ENCODE measurements at regions not wholly inside any gene's neighbourhood (a gene's known extent, or its start where the extent isn't known, plus 50 kb on each side); places are given as distances from the start of the nearest gene placed in this dataset.
A peak's percentile ranks its signal among the peaks of the same experiment; 100 is the strongest.

DNA sequence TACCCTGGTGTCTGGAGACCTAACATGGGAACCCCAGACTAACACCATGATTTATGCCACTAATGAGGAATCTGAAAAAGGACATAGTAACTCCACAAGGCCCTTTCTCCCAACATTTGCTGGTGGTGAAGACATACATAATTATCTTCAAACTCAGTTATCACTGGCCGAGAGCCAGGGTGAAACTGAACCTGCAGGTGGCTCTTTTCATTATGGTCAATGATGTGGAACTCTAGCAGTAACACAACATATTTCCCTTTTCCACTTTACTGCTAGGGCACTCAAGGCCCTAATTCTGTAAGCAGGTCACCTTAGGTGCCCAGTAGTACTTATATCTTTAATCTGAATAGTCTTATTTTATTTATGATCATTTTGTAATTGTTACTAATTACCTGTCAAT, 326.4 kb upstream of the SATB1 start:
- Histone ChIP-seq H3K27me3 (ENCODE audit: control insufficient read depth, insufficient read depth) (no peaks in the 10 kb centered on the region), H3K4me3 (ENCODE audit: low read length) (no peak overlapping the region), H3K4me1 (ENCODE audit: control insufficient read depth, insufficient read depth, low read length) (no peaks in the 10 kb centered on the region), H3K9me3 (ENCODE audit: control insufficient read depth, low read length) (no peaks in the 10 kb centered on the region), H3K27ac (ENCODE audit: low read length) (no peak overlapping the region)
- ATAC-seq (no peak), DNase-seq (no peak)
- intact Hi-C loops (cut with DNase I), result no loop called here
- WGBS, result 70% methylated on average over 1 of the region's 1 CpG

DNA sequence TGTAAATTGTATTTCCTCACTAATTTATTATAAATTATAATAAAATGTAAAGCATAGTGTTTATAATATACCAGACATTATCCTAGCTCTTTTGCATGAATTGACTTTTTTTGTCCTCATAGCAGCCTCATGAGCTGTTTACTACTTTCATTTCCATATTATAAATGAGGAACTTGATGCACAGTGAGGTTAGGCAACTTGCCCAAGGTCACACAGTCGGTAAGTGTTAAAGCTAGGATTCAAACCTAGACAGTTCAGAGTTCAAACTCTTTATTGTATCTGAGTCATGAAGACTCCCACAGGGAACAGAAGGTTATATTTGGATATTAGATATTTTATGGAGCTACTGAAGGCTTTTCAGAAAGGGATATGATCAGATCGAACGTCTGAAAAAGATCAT, 322.2 kb upstream of the SATB1 start:
- H3K27ac ChIP-seq (ENCODE audit: low read length), result no peak overlapping the region
- H3K4me1 ChIP-seq (ENCODE audit: control insufficient read depth, insufficient read depth, low read length), result no peaks in the 10 kb centered on the region
- intact Hi-C loops (cut with DNase I), result no loop called here
- H3K4me3 ChIP-seq (ENCODE audit: low read length), result no peak overlapping the region
- WGBS, result 56% methylated on average over 3 of the region's 3 CpGs
- no peak for ATAC-seq
- no peaks in the 10 kb centered on the region for H3K9me3 ChIP-seq (ENCODE audit: control insufficient read depth, low read length)
- DNase-seq, result peak in 2 of 3 donors; percentile 19 to 51
- H3K27me3 ChIP-seq (ENCODE audit: control insufficient read depth, insufficient read depth), result no peaks in the 10 kb centered on the region

DNA sequence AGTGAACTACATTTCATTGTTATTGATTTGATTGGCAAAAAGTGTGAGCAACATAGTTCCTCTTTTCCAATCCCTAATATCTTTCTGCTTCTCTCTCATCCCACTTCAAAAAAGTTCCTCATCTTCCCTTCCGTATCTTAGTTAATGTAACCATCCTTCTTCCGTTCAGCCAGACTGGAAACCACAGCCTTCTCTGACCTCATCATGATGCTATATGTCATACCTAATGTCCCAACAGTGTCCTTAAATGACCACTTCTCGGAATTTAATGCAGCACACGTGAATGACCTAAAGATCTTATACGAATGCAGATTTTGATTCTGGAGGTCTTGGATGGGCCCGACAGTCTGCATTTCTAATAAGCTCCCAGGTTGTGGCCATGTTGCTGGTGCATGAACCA, 320.3 kb upstream of the SATB1 start:
- no peaks in the 10 kb centered on the region for H3K4me1 ChIP-seq (ENCODE audit: control insufficient read depth, insufficient read depth, low read length)

GRCh38 chr3:18744472-18744871, 319.3 kb upstream of the SATB1 start:
- WGBS, result 86% methylated on average over 1 of the region's 1 CpG
- intact Hi-C loops (cut with DNase I), result no loop called here
- Histone ChIP-seq H3K9me3 (ENCODE audit: control insufficient read depth, low read length) (no peaks in the 10 kb centered on the region), H3K27me3 (ENCODE audit: control insufficient read depth, insufficient read depth) (no peaks in the 10 kb centered on the region), H3K4me3 (ENCODE audit: low read length) (no peak overlapping the region), H3K4me1 (ENCODE audit: control insufficient read depth, insufficient read depth, low read length) (no peaks in the 10 kb centered on the region), H3K27ac (ENCODE audit: low read length) (no peak overlapping the region)
- ATAC-seq (no peak), DNase-seq (no peak)

More for the DNA sequence above, 320.3 kb upstream of the SATB1 start:
- no peak overlapping the region for H3K4me3 ChIP-seq (ENCODE audit: low read length)
- WGBS, result 73% methylated on average over 6 of the region's 6 CpGs
- DNase-seq, result no peak
- ATAC-seq, result peak in 1 of 2 donors; percentile 51
- intact Hi-C loops (cut with DNase I), result no loop called here
- no peaks in the 10 kb centered on the region for H3K9me3 ChIP-seq (ENCODE audit: control insufficient read depth, low read length)
- H3K27me3 ChIP-seq (ENCODE audit: control insufficient read depth, insufficient read depth), result no peaks in the 10 kb centered on the region
- no peak overlapping the region for H3K27ac ChIP-seq (ENCODE audit: low read length)

- Histone ChIP-seq H3K9me3 (ENCODE audit: control insufficient read depth, low read length) (no peaks in the 10 kb centered on the region), H3K4me3 (ENCODE audit: low read length) (no peak overlapping the region), H3K27ac (ENCODE audit: low read length) (no peak overlapping the region), H3K4me1 (ENCODE audit: control insufficient read depth, insufficient read depth, low read length) (no peaks in the 10 kb centered on the region), H3K27me3 (ENCODE audit: control insufficient read depth, insufficient read depth) (no peaks in the 10 kb centered on the region)
- no peak for ATAC-seq
- DNase-seq, result no peak
- 64% methylated on average over 2 of the region's 2 CpGs for WGBS
- intact Hi-C loops (cut with DNase I), result no loop called here
These were observed 318.6 kb upstream of the SATB1 start for GRCh38 chr3:18743761-18744160.

DNA sequence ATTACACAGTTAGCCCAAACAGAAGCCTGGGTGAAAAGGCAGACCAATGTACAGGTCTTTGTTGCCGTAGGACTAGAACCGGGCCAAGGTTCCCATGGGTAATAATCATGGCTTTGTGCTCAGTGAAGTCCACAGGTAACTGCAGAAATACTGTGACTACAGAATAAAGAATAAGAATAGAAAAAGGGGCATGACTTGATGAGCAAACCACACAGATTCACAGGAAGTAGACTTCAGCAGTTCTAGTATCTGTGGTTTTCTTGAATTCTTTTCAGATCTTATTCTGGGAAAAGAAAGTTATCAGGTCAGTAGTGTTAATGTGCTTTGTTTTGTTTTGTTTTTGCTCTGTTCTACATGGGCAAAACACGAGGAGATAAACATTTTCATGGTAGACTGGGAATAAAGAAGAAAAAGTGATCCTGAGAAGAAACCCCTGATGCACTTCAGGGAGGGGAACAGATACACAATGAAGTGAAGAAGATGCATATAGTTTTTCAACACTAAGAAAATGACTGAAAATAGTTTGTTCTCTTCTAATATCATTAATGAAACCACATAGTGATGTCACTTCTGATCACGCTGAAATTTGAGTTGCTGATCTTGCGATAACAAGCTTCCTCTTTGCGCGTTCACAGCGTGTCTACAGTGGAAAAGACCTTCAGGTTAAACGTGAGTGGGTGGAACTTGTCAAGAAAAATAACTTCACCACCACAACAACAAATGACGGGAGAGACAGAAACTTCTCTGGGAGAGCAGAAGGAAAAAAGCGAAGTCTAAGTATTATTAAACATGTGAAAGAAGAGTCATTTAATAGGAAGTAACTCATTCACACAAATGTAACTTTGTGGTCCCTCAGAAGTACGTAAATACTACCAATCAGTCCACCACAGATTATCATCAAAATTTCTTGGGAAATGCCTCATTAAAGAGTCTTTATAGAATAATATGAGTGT, 315.8 kb upstream of the SATB1 start:
- no peaks in the 10 kb centered on the region for H3K9me3 ChIP-seq (ENCODE audit: control insufficient read depth, low read length)
- WGBS, result 75% methylated on average over 12 of the region's 12 CpGs
- no peak for DNase-seq
- ATAC-seq, result no peak
- no peaks in the 10 kb centered on the region for H3K27me3 ChIP-seq (ENCODE audit: control insufficient read depth, insufficient read depth)
- no peak overlapping the region for H3K4me3 ChIP-seq (ENCODE audit: low read length)
- H3K27ac ChIP-seq (ENCODE audit: low read length), result no peak overlapping the region
- no peaks in the 10 kb centered on the region for H3K4me1 ChIP-seq (ENCODE audit: control insufficient read depth, insufficient read depth, low read length)
- intact Hi-C loops (cut with DNase I), result no loop called here

GRCh38 chr3:18739099-18739433, 313.9 kb upstream of the SATB1 start:
- intact Hi-C loops (cut with DNase I), result no loop called here
- ATAC-seq (no peak), DNase-seq (no peak)
- H3K4me3 ChIP-seq (ENCODE audit: low read length), result no peak overlapping the region
- no peak overlapping the region for H3K27ac ChIP-seq (ENCODE audit: low read length)
- no peaks in the 10 kb centered on the region for H3K9me3 ChIP-seq (ENCODE audit: control insufficient read depth, low read length)
- no peaks in the 10 kb centered on the region for H3K4me1 ChIP-seq (ENCODE audit: control insufficient read depth, insufficient read depth, low read length)
- H3K27me3 ChIP-seq (ENCODE audit: control insufficient read depth, insufficient read depth), result no peaks in the 10 kb centered on the region
- WGBS, result 68% methylated on average over 3 of the region's 3 CpGs

- 67% methylated on average over 1 of the region's 1 CpG for WGBS
- H3K27ac ChIP-seq (ENCODE audit: low read length), result no peak overlapping the region
- H3K27me3 ChIP-seq (ENCODE audit: control insufficient read depth, insufficient read depth), result no peaks in the 10 kb centered on the region
- H3K4me1 ChIP-seq (ENCODE audit: control insufficient read depth, insufficient read depth, low read length), result no peaks in the 10 kb centered on the region
- no peaks in the 10 kb centered on the region for H3K9me3 ChIP-seq (ENCODE audit: control insufficient read depth, low read length)
- DNase-seq (no peak), ATAC-seq (no peak)
- intact Hi-C loops (cut with DNase I), result no loop called here
- no peak overlapping the region for H3K4me3 ChIP-seq (ENCODE audit: low read length)
These were observed 313.4 kb upstream of the SATB1 start for GRCh38 chr3:18738393-18739098.

DNA sequence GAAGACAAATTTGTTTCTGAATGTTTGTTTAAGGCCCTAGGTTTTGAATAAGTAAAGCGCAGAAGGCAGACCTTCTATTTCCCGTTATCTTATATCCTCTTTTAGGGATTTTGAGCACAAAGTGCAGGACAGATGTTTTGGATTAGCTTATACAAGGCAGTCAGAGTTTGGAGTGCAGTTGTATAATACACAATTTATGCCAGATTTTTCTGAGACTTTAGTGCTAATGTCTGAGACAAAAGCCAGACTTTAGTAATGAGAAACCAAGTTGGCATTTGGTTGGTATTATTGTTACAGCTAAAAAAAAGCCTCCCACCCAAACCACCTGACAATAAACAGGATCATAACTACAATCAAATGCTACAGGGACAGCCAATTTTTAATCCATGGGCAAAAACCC, 309.9 kb upstream of the SATB1 start:
- H3K4me1 ChIP-seq (ENCODE audit: control insufficient read depth, insufficient read depth, low read length), result no peaks in the 10 kb centered on the region
- DNase-seq (no peak), ATAC-seq (no peak)
- H3K9me3 ChIP-seq (ENCODE audit: control insufficient read depth, low read length), result no peaks in the 10 kb centered on the region
- intact Hi-C loops (cut with DNase I), result no loop called here
- no peaks in the 10 kb centered on the region for H3K27me3 ChIP-seq (ENCODE audit: control insufficient read depth, insufficient read depth)
- no peak overlapping the region for H3K27ac ChIP-seq (ENCODE audit: low read length)
- H3K4me3 ChIP-seq (ENCODE audit: low read length), result no peak overlapping the region
- WGBS, result 64% methylated on average over 2 of the region's 2 CpGs

GRCh38 chr3:18734309-18734708, 309.2 kb upstream of the SATB1 start:
- no peaks in the 10 kb centered on the region for H3K9me3 ChIP-seq (ENCODE audit: control insufficient read depth, low read length)
- intact Hi-C loops (cut with DNase I), result no loop called here
- no peaks in the 10 kb centered on the region for H3K27me3 ChIP-seq (ENCODE audit: control insufficient read depth, insufficient read depth)
- H3K4me3 ChIP-seq (ENCODE audit: low read length), result no peak overlapping the region
- no peak overlapping the region for H3K27ac ChIP-seq (ENCODE audit: low read length)
- WGBS, result 66% methylated on average over 2 of the region's 2 CpGs
- no peaks in the 10 kb centered on the region for H3K4me1 ChIP-seq (ENCODE audit: control insufficient read depth, insufficient read depth, low read length)
- DNase-seq (no peak), ATAC-seq (no peak)

DNA sequence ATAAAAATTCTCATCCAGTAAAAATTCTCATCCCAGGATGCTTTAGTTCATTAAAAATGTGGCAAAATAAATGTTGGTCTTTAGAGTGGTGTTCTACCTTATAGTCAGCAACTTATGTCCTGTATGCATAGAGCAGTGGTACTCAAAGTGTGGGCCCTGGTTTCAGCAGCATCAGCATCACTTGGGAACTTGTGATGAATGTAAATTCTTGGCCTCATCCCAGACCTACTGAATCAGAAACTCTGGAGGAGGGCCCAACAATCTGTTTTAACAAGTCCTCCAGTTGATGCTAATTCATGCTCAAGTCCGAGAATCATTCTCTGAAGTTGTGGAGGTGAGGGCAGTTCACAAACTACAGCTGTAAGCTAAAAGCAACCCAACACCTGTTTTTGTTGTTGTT, 307.3 kb upstream of the SATB1 start:
- ATAC-seq (no peak), DNase-seq (no peak)
- Histone ChIP-seq H3K9me3 (ENCODE audit: control insufficient read depth, low read length) (no peaks in the 10 kb centered on the region), H3K4me1 (ENCODE audit: control insufficient read depth, insufficient read depth, low read length) (no peaks in the 10 kb centered on the region), H3K27me3 (ENCODE audit: control insufficient read depth, insufficient read depth) (no peaks in the 10 kb centered on the region), H3K4me3 (ENCODE audit: low read length) (no peak overlapping the region), H3K27ac (ENCODE audit: low read length) (no peak overlapping the region)
- intact Hi-C loops (cut with DNase I), result no loop called here
- WGBS, result 57% methylated on average over 1 of the region's 1 CpG

All from right cardiac atrium (tissue), 5 donors.